GM19238 (cell line): ENCODE measurements at regions not wholly inside any gene's neighbourhood (a gene's known extent, or its start where the extent isn't known, plus 50 kb on each side); places are given as distances from the start of the nearest gene placed in this dataset.

Source experiments
- DNase-seq: peaks from one replicate; pipeline ENCODE4 v3.0.0; 2011; ENCODE audit warnings: low spot score; ENCODE audit not compliant: insufficient read length

DNA sequence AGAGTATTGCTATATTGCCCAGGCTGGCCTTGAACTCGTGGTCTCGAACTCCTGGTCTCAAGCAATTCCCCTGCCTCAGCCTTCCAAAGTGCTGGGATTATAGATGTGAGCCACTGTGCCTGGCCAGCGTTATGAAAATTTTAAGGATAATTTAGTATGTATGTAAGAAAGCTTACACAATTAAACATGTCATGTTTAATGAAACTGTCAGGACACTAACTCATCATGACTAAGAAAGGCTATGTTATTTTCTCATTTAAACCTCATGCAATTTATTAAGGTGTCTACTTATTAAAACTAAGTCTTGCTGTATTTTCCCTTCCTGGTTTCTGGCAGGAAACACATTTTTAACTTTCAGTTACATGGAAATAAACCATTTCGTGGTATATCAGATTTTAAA is 106.8 kb upstream of the ATP10A start:
- no peak for DNase-seq

DNA sequence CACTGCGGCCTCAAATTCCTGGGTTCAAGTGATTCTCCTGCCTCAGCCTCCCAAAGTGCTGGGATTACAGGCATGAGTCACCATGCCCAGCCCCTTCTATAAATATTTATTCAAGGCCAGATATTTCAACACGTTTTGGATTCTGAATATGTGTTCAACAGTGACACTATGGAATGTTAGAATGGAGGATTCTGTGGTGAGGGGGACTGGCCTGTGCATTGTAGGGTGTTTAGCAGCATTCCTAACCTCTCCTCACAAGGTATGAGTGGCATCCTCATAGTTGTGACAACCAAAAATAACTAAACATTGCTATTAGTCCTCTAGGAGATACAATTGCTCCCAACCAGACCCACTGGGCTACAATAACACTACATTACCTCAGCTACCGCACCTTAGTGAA is 104.0 kb upstream of the ATP10A start:
- DNase-seq: no peak

DNA sequence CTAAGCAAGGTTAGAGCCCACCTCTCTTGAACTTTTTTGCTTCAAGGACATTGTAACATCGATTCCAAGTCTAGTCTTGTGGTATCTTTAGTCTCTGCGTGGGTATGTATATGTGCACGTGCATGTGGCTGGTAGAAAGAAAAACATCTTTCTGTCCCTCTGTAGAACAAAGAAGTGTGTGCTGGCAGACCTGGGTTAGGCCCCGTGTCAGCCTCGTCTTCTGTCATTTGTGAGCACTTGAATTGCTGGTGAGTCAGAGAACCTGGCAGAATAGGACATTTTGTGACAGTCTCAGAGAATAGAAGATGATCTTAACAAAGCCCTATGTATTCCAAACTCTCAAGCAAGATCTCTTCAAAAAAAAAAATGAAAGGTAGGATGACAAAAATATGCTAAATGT is 102.2 kb upstream of the ATP10A start:
- DNase-seq: no peak

DNA sequence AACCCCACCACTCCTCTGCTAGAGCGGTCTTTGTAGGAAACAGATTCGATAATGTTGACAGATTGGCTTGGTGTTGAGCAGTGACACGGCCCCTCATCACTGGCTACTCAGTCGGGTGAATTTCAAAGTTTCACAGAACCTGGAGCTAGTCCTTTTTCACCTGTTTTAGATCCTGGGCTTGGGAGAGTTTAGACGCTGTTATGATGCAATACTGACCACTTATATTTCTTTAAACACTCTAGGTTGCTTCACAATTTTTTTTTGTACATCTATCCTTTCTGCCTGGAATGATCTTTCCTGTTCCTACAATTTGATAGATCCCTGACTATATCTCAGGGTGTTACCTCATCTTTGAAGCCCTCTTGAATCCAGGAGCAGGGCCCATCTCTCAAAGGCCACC is 97.1 kb upstream of the ATP10A start:
- no peak for DNase-seq

DNA sequence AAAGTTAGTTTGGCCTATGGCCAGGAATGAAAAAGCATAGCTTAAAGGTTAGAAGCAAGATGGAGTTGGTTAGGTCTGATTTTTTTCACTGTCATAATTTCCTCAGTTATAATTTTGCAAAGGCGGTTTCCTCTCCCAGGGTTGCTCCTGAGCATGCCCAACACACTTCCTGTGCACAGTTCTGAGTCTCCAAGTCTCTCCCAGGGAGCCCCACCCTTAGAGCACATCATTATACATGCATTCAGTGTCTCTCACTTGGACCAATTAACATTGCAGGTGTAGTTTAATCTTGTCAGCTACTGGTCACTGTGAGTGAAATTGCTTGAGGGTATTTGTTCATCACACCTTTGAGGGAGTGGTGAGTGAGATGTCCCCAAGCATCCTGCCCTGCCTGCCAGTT is 96.0 kb upstream of the ATP10A start:
- no peak for DNase-seq

DNA sequence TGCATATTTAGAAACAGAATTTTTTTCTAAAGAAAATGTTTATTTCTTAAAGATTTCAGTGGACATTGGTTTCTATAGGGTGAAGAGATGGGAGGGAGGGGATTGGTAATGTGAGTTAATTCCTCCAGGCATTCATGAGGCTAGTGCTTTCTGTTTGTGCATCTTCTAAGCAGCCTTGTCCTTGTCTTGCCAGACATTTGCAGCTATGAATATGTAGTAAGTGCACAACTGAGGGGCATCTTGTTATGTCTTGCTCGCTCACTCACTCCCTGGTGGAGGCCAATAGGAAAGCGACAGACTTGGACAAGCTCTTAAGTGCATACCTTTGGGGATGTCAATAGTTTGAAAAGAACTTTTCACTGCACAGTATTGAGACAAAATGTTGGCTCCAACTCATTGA is 92.5 kb upstream of the ATP10A start:
- no peak for DNase-seq

DNA sequence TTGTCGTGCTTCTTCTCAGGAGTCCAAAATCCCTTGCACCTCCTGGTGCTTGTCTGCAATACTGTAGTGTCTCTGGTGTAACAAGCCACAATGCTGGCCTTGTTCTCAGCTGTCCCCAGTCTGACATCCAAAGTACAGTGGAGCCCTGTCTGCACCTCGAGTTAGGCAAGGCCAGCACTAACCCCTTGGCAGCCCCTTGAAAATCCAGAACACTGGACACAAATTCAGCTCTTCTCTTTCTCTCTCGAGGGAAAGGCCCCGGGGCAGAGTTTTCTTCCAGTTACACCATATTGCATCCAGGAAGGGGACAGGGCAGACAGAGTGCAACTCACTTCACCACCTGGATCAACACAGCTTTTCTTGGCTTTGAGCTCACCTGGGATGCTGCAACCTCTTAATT is 91.3 kb upstream of the ATP10A start:
- DNase-seq: no peak

DNA sequence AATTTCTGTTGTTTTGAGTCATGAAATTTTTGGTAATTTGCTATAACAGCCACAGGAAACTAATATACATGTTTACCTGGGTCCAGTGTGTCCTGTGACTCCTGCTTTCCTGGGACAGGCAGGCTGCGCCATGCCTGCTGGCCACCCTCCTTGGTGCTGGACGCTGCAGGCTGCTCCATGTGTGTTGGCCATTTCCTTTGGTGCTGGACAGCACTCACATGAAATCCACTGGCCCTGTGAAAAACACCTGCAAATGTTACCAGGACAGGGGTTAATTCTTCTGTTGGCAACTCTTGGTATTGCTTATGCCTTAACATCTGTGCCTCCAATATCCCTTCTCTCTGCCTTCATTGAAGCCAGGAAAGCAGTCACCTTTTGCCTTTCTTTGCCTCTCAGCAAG is 86.9 kb upstream of the ATP10A start:
- no peak for DNase-seq

DNA sequence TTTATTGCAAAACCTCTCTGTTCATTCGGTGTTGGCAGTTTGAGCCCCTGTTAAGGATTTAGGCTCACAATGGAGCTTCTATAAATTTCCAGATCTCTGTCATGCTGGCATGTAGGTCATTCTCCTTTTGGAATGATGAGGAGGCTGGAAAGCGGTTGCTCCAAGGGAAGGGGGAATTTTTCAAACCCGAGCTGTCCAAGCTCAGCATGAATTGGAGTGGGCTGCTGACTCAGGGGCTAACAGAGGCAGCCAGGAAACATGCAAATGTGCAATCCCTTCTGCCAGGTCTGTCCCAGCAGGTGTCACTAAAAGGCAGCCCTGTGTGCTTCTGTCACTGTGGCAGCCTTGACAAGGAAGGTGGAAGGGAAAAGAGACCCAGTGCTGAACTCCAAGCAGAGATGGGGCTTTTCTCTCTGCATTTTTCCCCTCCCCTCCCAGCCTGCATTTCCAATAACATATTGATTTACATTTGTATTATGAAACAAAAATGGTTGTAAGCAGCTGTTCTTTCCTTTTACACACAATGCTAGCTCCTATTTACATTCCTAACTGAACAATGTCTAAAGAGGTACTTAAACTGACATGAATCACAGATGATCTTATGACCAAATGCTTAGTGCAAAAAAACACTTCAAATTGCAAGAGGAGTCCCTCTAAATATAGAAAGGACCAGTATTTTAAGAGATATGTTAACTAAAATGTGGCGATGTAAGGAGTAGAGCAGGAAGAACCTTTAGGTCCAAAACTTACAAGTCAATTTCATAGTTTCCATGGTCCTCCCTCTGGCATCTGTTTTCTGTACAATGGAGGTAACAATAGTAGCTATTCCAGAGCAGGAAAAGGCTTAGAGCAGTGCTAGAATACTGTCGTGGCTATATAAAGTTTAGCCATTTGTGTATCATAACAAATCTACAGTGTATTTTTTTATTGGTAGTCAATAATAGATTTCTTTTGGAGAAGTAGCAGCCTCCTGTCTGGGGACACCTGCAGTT is 84.5 kb upstream of the ATP10A start:
- no peak for DNase-seq

DNA sequence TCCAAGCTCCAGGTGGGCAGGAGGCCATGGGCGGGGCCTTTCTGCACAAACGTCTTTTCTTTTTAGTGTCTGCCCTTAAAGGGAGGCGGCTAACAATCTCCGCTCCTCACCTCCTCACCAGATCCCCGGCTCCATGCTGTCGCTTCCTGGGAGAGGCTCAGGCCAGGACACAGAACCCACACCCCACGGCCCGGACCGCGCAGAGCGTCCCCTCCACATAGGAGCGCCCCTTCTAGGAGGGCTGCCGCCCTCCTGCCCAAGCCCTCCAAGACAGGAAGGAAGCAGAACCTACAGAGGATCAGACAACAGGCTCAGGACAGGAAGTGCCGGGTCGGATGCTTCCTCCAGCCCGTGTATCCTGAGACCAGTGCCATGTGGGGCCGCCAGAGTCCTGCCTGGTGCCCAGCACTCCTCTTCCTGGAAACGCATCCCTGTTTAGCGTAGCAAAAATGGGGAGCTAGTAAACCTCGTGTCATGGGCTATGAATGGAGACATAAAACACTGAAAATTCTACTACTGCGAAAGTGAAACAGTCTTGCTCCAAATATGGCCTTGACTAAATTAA is 83.2 kb upstream of the ATP10A start:
- no peak for DNase-seq

DNA sequence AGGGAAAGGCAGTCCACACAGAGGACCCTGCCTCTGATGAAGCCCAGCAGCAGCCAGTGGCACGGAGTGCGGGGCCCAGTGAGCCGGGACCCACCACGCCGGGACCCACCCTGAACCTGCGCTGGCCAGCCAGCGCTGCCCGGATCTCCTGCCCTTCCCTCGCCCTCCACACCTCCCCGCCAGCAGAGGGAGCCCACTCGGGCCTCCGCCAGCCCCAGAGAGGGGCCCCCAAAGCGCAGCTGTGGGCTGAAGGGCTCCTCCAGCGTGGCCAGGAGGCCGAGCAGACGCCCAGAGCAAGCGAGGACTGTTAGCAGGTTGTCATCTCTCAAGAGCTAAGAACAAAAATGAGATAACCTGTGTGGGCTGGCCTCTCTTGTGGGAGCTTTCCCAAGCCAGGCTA is 81.3 kb upstream of the ATP10A start:
- DNase-seq: no peak

DNA sequence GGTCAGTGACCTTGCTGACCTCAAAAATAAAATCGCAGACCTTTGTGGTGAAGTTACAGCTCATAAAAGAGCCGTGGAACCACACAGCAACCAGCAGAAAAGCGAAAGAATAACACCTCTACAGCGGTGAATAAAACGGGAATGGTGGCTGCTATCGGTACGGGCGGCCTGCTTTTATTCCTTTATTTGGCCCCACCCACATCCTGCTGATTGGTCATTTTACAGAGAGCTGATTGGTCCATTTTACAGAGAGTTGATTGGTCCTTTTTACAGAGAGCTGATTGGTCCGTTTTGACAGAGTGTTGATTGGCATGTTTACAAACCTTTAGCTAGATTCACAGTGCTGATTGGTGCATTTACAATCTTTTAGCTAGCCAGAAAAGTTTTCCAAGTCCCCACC is 80.7 kb upstream of the ATP10A start:
- DNase-seq: no peak

DNA sequence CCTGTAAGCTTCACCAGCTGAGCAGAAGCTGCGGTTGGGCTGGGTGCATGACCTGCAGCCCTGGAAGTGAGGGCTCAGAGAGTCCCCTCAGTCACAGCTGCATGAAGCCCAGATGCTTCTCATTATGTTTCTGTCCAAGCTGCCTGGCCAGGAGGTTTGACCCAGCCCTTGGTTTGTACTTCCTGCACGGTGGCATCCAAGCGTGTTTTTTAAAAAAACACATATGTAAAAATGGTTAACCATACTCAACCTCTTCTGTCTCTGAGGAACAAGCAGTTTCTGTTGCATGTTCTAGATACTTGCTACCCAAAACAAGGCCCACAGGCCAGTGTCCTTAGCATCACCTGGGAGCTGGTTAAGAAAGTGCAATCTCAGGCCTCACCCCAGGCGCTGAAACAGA is 76.0 kb upstream of the ATP10A start:
- no peak for DNase-seq

DNA sequence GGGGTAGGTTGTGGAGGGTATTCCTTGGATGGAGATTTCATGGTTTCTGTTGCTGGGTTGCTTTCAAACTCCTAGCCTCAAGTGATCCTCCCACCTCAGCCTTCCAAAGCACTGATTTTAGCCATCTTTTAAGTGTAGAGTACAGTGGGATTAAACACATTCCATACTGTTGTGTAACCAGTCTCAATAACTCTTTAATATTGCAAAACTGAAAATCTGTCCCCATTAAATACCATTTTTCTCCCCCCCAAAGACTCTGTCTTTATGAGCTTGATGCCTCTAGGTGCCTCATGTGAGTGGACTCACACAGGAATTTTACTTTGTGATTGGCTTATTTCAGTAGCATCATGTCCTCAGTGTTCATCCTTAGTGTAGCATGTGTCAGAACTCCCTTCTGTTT is 74.7 kb upstream of the ATP10A start:
- no peak for DNase-seq

DNA sequence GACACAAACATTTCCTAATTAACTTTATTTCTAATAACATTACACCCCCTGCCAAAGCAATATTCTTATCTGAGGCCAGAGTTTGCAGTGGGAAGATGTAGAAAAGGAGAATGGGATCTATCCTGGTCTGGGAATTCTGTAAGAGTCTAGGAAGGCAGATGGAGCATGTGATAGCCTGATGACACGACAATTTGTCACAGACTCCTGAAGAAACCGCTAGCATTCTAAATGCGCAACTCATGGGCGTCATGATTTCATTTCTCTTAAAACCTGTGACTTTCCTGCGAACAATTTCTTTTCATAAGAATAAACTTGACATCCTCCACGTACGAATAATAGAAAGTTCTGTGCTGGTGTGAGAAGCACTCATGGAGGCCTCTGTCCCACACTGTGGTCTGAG is 72.9 kb upstream of the ATP10A start:
- no peak for DNase-seq

DNA sequence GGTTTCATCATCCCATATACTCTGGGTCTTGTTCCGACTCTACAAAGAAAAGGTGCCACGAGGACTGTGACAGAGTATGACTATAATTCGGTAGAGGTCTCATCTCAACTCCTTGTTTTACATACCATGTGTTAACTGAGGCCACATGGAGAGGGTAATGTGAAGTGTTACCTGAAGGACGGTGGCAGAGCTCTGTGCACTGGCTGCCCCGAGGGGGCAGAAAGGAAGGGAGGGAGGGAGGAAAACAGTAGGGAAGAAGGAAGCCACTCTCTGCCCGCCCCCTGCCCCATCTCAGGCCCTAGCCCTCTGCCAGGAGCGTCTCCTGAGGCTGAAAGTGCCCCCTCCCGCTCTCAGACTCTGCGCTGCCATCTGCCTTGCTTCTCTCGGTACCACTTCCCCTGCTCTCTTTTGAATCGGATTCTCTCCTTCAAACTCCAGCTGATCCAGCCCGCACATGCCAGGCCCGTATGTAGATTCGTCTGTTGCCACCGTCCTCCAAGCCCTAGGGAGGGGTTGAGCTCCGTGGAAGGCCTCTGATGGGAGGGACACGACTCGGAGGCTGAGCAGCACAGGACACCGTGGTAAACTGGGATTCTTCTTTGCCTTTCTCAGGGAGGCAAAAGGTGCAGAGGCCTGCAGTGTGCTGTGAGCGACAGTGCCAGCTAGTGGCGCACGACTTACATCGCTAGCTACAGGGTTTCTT is 70.5 kb upstream of the ATP10A start:
- DNase-seq: no peak

DNA sequence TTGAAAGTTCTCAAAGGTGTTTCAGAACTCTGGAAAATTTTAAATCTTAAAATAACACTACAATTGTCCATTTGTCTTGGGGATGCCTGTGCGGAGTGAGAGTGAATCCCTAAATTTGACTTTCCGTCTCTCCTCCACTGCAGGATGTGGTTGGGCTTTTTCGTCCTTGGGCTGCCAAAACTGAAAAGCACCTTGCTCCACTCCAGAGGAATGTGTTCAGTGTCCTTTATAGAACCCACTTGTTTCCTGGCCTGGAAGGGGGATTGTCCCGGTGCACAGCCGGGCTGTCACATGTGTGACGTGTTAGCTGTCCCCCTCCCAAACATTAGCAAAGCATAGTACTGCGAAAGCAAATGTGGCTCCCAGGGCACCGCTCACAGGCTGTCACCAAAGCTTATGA is 69.6 kb upstream of the ATP10A start:
- no peak for DNase-seq

DNA sequence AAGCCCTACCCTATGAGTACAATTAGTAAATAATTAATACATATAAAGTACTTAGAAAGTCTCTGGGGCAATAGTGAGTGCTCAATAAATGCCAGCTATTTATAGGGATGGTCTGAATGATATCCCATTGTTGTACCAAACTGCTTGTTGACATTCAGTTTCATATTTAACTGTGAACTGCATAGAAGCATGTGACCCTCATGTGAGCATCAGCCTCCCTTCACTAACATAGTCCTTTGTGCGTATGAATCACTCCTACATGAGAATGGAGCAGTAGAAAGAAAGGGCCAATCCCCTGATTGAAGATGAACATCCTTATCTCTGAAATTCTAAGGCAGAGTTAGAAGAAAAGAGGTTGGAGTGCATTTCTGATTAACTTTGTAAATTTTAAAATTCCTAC is 68.7 kb upstream of the ATP10A start:
- DNase-seq: no peak

DNA sequence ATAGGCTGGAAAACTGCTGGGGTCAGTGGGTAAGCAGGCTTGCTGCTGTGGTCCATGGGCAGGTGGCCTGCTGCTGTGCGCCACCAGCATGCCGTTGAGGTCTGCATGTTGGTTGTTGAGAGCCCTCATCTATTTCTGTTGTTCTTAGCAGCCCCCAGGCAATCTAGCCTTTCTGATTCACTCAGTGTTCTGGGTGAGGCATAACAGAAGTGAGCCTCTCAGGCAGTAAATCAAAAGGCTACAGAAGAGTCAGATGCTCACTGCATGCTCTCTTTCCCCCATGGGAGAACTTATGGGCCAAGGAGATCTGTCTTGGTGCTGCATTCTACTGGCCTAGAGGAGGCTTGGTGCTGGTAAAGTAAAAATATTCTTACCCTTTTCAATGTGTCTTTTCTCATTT is 67.8 kb upstream of the ATP10A start:
- no peak for DNase-seq
